ENCODE measurements at regions not wholly inside any gene's neighbourhood (a gene's known extent, or its start where the extent isn't known, plus 50 kb on each side); places are given as distances from the start of the nearest gene placed in this dataset.

- Histone ChIP-seq H3K27ac (no peak overlapping the region), H3K9me3 (no peaks in the 10 kb centered on the region), H3K27me3 (no peaks in the 10 kb centered on the region), H3K4me1 (no peaks in the 10 kb centered on the region), H3K36me3 (no peaks in the 10 kb centered on the region), H3K4me3 (no peak overlapping the region)
- no peak for DNase-seq
- TF ChIP-seq POLR2A (IDR thresholded peaks at IDR 0.05), result no peak
- no peak for TF ChIP-seq CTCF (IDR thresholded peaks at IDR 0.05)
- intact Hi-C loops (cut with DNase I; ENCODE audit: low total_unique reads), result no loop called here
These were observed 414.0 kb upstream of the FANCL start for GRCh38 chr2:58655152-58655551.

GRCh38 chr2:58651930-58652329, 410.8 kb upstream of the FANCL start:
- Histone ChIP-seq H3K36me3 (no peaks in the 10 kb centered on the region), H3K4me1 (no peaks in the 10 kb centered on the region), H3K9me3 (no peaks in the 10 kb centered on the region), H3K27ac (no peak overlapping the region), H3K4me3 (no peak overlapping the region), H3K27me3 (no peaks in the 10 kb centered on the region)
- TF ChIP-seq CTCF (IDR thresholded peaks at IDR 0.05) (no peak), POLR2A (IDR thresholded peaks at IDR 0.05) (no peak)
- intact Hi-C loops (cut with DNase I; ENCODE audit: low total_unique reads), result no loop called here
- DNase-seq, result no peak

GRCh38 chr2:58650781-58651180, 409.7 kb upstream of the FANCL start:
- no peak overlapping the region for H3K27ac ChIP-seq
- H3K9me3 ChIP-seq, result no peaks in the 10 kb centered on the region
- no peaks in the 10 kb centered on the region for H3K36me3 ChIP-seq
- no peak for DNase-seq
- TF ChIP-seq CTCF (IDR thresholded peaks at IDR 0.05), result no peak
- TF ChIP-seq POLR2A (IDR thresholded peaks at IDR 0.05), result no peak
- intact Hi-C loops (cut with DNase I; ENCODE audit: low total_unique reads), result no loop called here
- H3K4me3 ChIP-seq, result no peak overlapping the region
- H3K4me1 ChIP-seq, result no peaks in the 10 kb centered on the region
- no peaks in the 10 kb centered on the region for H3K27me3 ChIP-seq

GRCh38 chr2:58649756-58650155, 408.6 kb upstream of the FANCL start:
- intact Hi-C loops (cut with DNase I; ENCODE audit: low total_unique reads), result no loop called here
- no peak for DNase-seq
- H3K36me3 ChIP-seq, result no peaks in the 10 kb centered on the region
- TF ChIP-seq CTCF (IDR thresholded peaks at IDR 0.05) (no peak), POLR2A (IDR thresholded peaks at IDR 0.05) (no peak)
- no peak overlapping the region for H3K4me3 ChIP-seq
- H3K27me3 ChIP-seq, result no peaks in the 10 kb centered on the region
- no peak overlapping the region for H3K27ac ChIP-seq
- no peaks in the 10 kb centered on the region for H3K9me3 ChIP-seq
- H3K4me1 ChIP-seq, result no peaks in the 10 kb centered on the region

GRCh38 chr2:58645017-58645416, 403.9 kb upstream of the FANCL start:
- H3K4me3 ChIP-seq, result no peak overlapping the region
- DNase-seq, result no peak
- intact Hi-C loops (cut with DNase I; ENCODE audit: low total_unique reads), result no loop called here
- no peaks in the 10 kb centered on the region for H3K4me1 ChIP-seq
- no peaks in the 10 kb centered on the region for H3K27me3 ChIP-seq
- TF ChIP-seq POLR2A (IDR thresholded peaks at IDR 0.05) (no peak), CTCF (IDR thresholded peaks at IDR 0.05) (no peak)
- H3K9me3 ChIP-seq, result no peaks in the 10 kb centered on the region
- H3K36me3 ChIP-seq, result no peaks in the 10 kb centered on the region
- no peak overlapping the region for H3K27ac ChIP-seq
